ENCODE measurements at regions not wholly inside any gene's neighbourhood (a gene's known extent, or its start where the extent isn't known, plus 50 kb on each side); places are given as distances from the start of the nearest gene placed in this dataset.

GRCh38 chr6:88374553-88374952, 208.4 kb upstream of the CNR1 start:
- no peak overlapping the region for H3K4me3 ChIP-seq (replicated peaks; ENCODE audit: insufficient read depth, low read length)
- no peak overlapping the region for H3K27ac ChIP-seq (replicated peaks)
- H3K27me3 ChIP-seq (ENCODE audit: insufficient read depth, poor library complexity, severe bottlenecking), result peaks cover 2% of the 10 kb centered on the region
- no peak for DNase-seq (ENCODE audit: low read depth in 1 of 2, low spot score in 1 of 2)
- TF ChIP-seq REST (IDR thresholded peaks at IDR 0.05; ENCODE audit: insufficient replicate concordance, low read depth) (no peak), POLR2AphosphoS5 (IDR thresholded peaks at IDR 0.05; ENCODE audit: low read depth) (no peak), CTCF (IDR thresholded peaks at IDR 0.05; ENCODE audit: insufficient read depth, low read length) (no peak), SPI1 (IDR thresholded peaks at IDR 0.05; ENCODE audit: borderline replicate concordance, low read depth) (no peak), GABPA (IDR thresholded peaks at IDR 0.05; ENCODE audit: low read depth) (no peak)

GRCh38 chr6:88371480-88371879, 205.3 kb upstream of the CNR1 start:
- DNase-seq (ENCODE audit: low read depth in 1 of 2, low spot score in 1 of 2), result no peak
- TF ChIP-seq GABPA (IDR thresholded peaks at IDR 0.05; ENCODE audit: low read depth) (no peak), POLR2AphosphoS5 (IDR thresholded peaks at IDR 0.05; ENCODE audit: low read depth) (no peak), REST (IDR thresholded peaks at IDR 0.05; ENCODE audit: insufficient replicate concordance, low read depth) (no peak)
- H3K27ac ChIP-seq (replicated peaks), result no peak overlapping the region
- no peak overlapping the region for H3K4me3 ChIP-seq (replicated peaks; ENCODE audit: insufficient read depth, low read length)
- peaks cover 2% of the 10 kb centered on the region for H3K27me3 ChIP-seq (ENCODE audit: insufficient read depth, poor library complexity, severe bottlenecking)

- H3K4me3 ChIP-seq (replicated peaks; ENCODE audit: insufficient read depth, low read length), result no peak overlapping the region
- no peak overlapping the region for H3K27ac ChIP-seq (replicated peaks)
- no peak for DNase-seq (ENCODE audit: low read depth in 1 of 2, low spot score in 1 of 2)
- peaks cover 2% of the 10 kb centered on the region for H3K27me3 ChIP-seq (ENCODE audit: insufficient read depth, poor library complexity, severe bottlenecking)
- TF ChIP-seq SPI1 (IDR thresholded peaks at IDR 0.05; ENCODE audit: borderline replicate concordance, low read depth) (no peak), GABPA (IDR thresholded peaks at IDR 0.05; ENCODE audit: low read depth) (no peak), REST (IDR thresholded peaks at IDR 0.05; ENCODE audit: insufficient replicate concordance, low read depth) (no peak), POLR2AphosphoS5 (IDR thresholded peaks at IDR 0.05; ENCODE audit: low read depth) (no peak), CTCF (IDR thresholded peaks at IDR 0.05; ENCODE audit: insufficient read depth, low read length) (no peak)
Measured at GRCh38 chr6:88370127-88370710, 204.1 kb upstream of the CNR1 start.
